Tibial nerve (tissue), 4 donors: ENCODE measurements at regions not wholly inside any gene's neighbourhood (a gene's known extent, or its start where the extent isn't known, plus 50 kb on each side); places are given as distances from the start of the nearest gene placed in this dataset. TPM values are rescaled to one million over a fixed set of nuclear protein-coding genes. Genes with fewer than 3 reads are reported as not detected.
A peak's percentile ranks its signal among the peaks of the same experiment; 100 is the strongest.

Experiments
- DNase-seq, 2 donors: peaks; one replicate each; pipeline ENCODE4 v3.0.0-alpha.2; 2019; ENCODE audit warnings: low spot score in 2 of 2
- H3K27ac ChIP-seq, 4 donors: fragments of 200-600 bp; sonication (generic) in 3 of 4; one replicate each; pipeline ENCODE4 v1.5.1; 2017 to 2019; ENCODE audit warnings: mild to moderate bottlenecking in 1 of 4
- H3K27me3 ChIP-seq, 2 donors: fragments of 200-600 bp; sonication (generic) in 1 of 2; one replicate each; pipeline versions ENCODE4 v1.5.1 to v1.6.0; 2017 to 2019
- H3K36me3 ChIP-seq, 3 donors: fragments of 200-600 bp; sonication (generic); one replicate each; pipeline ENCODE4 v1.5.1; 2018 to 2019
- H3K4me1 ChIP-seq, 4 donors: fragments of 200-600 bp; sonication (generic) in 3 of 4; one replicate each; pipeline ENCODE4 v1.5.1; 2017 to 2019
- H3K4me3 ChIP-seq, 4 donors: fragments of 200-600 bp; sonication (generic) in 3 of 4; one replicate each; pipeline ENCODE4 v1.5.1; 2017 to 2019; ENCODE audit warnings: mild to moderate bottlenecking in 1 of 4, moderate library complexity in 1 of 4
- H3K9me3 ChIP-seq, 4 donors: fragments of 200-600 bp; sonication (generic) in 3 of 4; one replicate each; pipeline ENCODE4 v1.5.1; 2017 to 2019
- EP300 ChIP-seq, 2 donors: sonication (generic); formaldehyde crosslinking; IDR thresholded peaks; one replicate each; pipeline ENCODE4 v1.6.1; 2017; ENCODE audit warnings: antibody characterized with exemption in 2 of 2, mild to moderate bottlenecking in 1 of 2
- POLR2A ChIP-seq, 2 donors: fragments of 450-650 bp; IDR thresholded peaks; one replicate each; pipeline ENCODE4 v1.6.1; 2017; ENCODE audit warnings: antibody characterized with exemption in 2 of 2, mild to moderate bottlenecking in 2 of 2, moderate library complexity in 2 of 2
- WGBS, 2 donors: methylation state at CpG; one replicate each; pipeline ENCODE4 v1.1.5; 2018; 5-methylcytosine and 5-hydroxymethylcytosine counted together
- small RNA-seq: library from RNA; depleted of rRNA; stranded (forward); fragments of <200 nt; gene quantifications from one replicate; pipeline ENCODE3, GENCODE V24; 2016
- TF ChIP-seq, protein P1 (sequence below), 5 experiments: fragments of 200-600 bp in 3 of 5; fragments of 450-650 bp in 2 of 5; sonication (generic) in 3 of 5; IDR thresholded peaks; one replicate each; pipeline ENCODE4 v1.5.1; 2016 to 2019; ENCODE audit warnings: antibody characterized with exemption in 5 of 5, mild to moderate bottlenecking in 3 of 5, moderate library complexity in 2 of 5

GRCh38 chr5:69042500-69042899 is 51.3 kb upstream of the SLC30A5 start:
- H3K27me3 ChIP-seq, result no peaks in the 10 kb centered on the region
- H3K36me3 ChIP-seq, result no peaks in the 10 kb centered on the region
- H3K4me3 ChIP-seq, result no peak overlapping the region
- no peak for TF ChIP-seq POLR2A (IDR thresholded peaks at IDR 0.05)
- no peak for DNase-seq
- 40 to 43% methylated on average over 2 of the region's 2 CpGs for WGBS, 2 donors
- peaks cover 0 to 6% (median 0%) of the 10 kb centered on the region in 4 donors for H3K4me1 ChIP-seq
- no peaks in the 10 kb centered on the region for H3K9me3 ChIP-seq
- H3K27ac ChIP-seq, result peak overlapping the region; percentile 44 to 83 (median 75)

GRCh38 chr5:69042915-69043654 is 50.7 kb upstream of the SLC30A5 start:
- peak; percentile 44 to 82 for DNase-seq
- 6 to 7% methylated on average over 19 of the region's 19 CpGs for WGBS, 2 donors

GRCh38 chr5:69043655-69043996 is 50.2 kb upstream of the SLC30A5 start:
- 70% methylated on average over 2 of the region's 2 CpGs for whole genome bisulfite sequencing, 2 donors
- TF ChIP-seq POLR2A (IDR thresholded peaks at IDR 0.05) (no peak), EP300 (IDR thresholded peaks at IDR 0.05) (no peak)
- TF ChIP-seq, protein P1, sequence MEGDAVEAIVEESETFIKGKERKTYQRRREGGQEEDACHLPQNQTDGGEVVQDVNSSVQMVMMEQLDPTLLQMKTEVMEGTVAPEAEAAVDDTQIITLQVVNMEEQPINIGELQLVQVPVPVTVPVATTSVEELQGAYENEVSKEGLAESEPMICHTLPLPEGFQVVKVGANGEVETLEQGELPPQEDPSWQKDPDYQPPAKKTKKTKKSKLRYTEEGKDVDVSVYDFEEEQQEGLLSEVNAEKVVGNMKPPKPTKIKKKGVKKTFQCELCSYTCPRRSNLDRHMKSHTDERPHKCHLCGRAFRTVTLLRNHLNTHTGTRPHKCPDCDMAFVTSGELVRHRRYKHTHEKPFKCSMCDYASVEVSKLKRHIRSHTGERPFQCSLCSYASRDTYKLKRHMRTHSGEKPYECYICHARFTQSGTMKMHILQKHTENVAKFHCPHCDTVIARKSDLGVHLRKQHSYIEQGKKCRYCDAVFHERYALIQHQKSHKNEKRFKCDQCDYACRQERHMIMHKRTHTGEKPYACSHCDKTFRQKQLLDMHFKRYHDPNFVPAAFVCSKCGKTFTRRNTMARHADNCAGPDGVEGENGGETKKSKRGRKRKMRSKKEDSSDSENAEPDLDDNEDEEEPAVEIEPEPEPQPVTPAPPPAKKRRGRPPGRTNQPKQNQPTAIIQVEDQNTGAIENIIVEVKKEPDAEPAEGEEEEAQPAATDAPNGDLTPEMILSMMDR (IDR thresholded peaks at IDR 0.05), result no peak
- Histone ChIP-seq H3K4me1 (peaks cover 0 to 6% (median 0%) of the 10 kb centered on the region in 4 donors), H3K27ac (peak overlapping the region in 3 of 4 donors; percentile 71 to 83 (median 79)), H3K4me3 (peak overlapping the region in 3 of 4 donors; percentile 39 to 54 (median 52)), H3K36me3 (no peaks in the 10 kb centered on the region), H3K9me3 (no peaks in the 10 kb centered on the region), H3K27me3 (no peaks in the 10 kb centered on the region)
- DNase-seq, result no peak

More at GRCh38 chr5:69042915-69043654, 50.7 kb upstream of the SLC30A5 start:
- no peaks in the 10 kb centered on the region for H3K27me3 ChIP-seq
- H3K4me3 ChIP-seq, result peak overlapping the region; percentile 39 to 54 (median 50)
- H3K36me3 ChIP-seq, result no peaks in the 10 kb centered on the region
- TF ChIP-seq EP300 (IDR thresholded peaks at IDR 0.05) (peak in 1 of 2 donors; percentile 43), POLR2A (IDR thresholded peaks at IDR 0.05) (no peak)
- TF ChIP-seq, protein P1 (IDR thresholded peaks at IDR 0.05), result peak; percentile 70 to 86 (median 76)
- no peaks in the 10 kb centered on the region for H3K9me3 ChIP-seq
- H3K4me1 ChIP-seq, result peaks cover 0 to 6% (median 0%) of the 10 kb centered on the region in 4 donors
- peak overlapping the region; percentile 44 to 83 (median 75) for H3K27ac ChIP-seq

Small RNAs in the stretch of these regions (small RNA-seq; reads per million reads assigned to genes)
- gene RF00096 (not detected), gene RN7SKP251 (not detected), gene VWA8P1 (not detected)
